GM13976 (cell line): ENCODE measurements at regions not wholly inside any gene's neighbourhood (a gene's known extent, or its start where the extent isn't known, plus 50 kb on each side); places are given as distances from the start of the nearest gene placed in this dataset.

Source experiments
- DNase-seq: peaks from one replicate; pipeline ENCODE4 v3.0.0; 2012; ENCODE audit warnings: low spot score
- CTCF ChIP-seq: IDR thresholded peaks from 2 replicates; pipeline ENCODE4 v1.5.1; 2012; ENCODE audit warnings: borderline replicate concordance, mild to moderate bottlenecking; ENCODE audit not compliant: insufficient read depth; ENCODE audit errors: extremely low read depth, missing control alignments, control extremely low read depth
- in situ Hi-C: fragments of 300-500 bp; cut with MboI; formaldehyde crosslinking; loops from one replicate; pipeline ENCODE4 v1.12.0; 2022; ENCODE audit warnings: low sequenced_read_pairs, mixed read lengths, inconsistent platforms; ENCODE audit not compliant: unreplicated experiment

GRCh38 chr5:155167736-155168135 is 154.2 kb downstream of the KIF4B start:
- no peak for TF ChIP-seq CTCF
- in situ Hi-C loops, result no loop called here
- no peak for DNase-seq

- no peak for DNase-seq
- in situ Hi-C loops, result no loop called here
- no peak for TF ChIP-seq CTCF
These were observed 168.0 kb downstream of the KIF4B start for GRCh38 chr5:155181542-155181941.

GRCh38 chr5:155189476-155189875 is 175.9 kb downstream of the KIF4B start:
- TF ChIP-seq CTCF, result no peak
- DNase-seq, result no peak
- in situ Hi-C loops, result no loop called here

- no peak for TF ChIP-seq CTCF
- in situ Hi-C loops, result no loop called here
- DNase-seq, result no peak
These were observed 176.4 kb downstream of the KIF4B start for GRCh38 chr5:155189981-155190380.

- in situ Hi-C loops, result no loop called here
- DNase-seq, result no peak
- no peak for TF ChIP-seq CTCF
These were observed 179.5 kb downstream of the KIF4B start for GRCh38 chr5:155193029-155193428.

- DNase-seq, result no peak
- in situ Hi-C loops, result no loop called here
- TF ChIP-seq CTCF, result no peak
These were observed 180.0 kb downstream of the KIF4B start for GRCh38 chr5:155193483-155194107.
